ENCODE measurements at regions not wholly inside any gene's neighbourhood (a gene's known extent, or its start where the extent isn't known, plus 50 kb on each side); places are given as distances from the start of the nearest gene placed in this dataset.

- no peak for DNase-seq
Measured at GRCh38 chr22:27501191-27501936, 300.2 kb downstream of the MN1 start.

- no peak for DNase-seq
Measured at GRCh38 chr22:27502327-27502726, 299.2 kb downstream of the MN1 start.

GRCh38 chr22:27504360-27505253 is 296.9 kb downstream of the MN1 start:
- DNase-seq = no peak

GRCh38 chr22:27507111-27507611 is 294.4 kb downstream of the MN1 start:
- DNase-seq = no peak

GRCh38 chr22:27507935-27508526 is 293.5 kb downstream of the MN1 start:
- DNase-seq = no peak

GRCh38 chr22:27509132-27509920 is 292.2 kb downstream of the MN1 start:
- no peak for DNase-seq

- DNase-seq = no peak
Measured at GRCh38 chr22:27510024-27510423, 291.5 kb downstream of the MN1 start.

- no peak for DNase-seq
Measured at GRCh38 chr22:27512283-27512761, 289.2 kb downstream of the MN1 start.

- DNase-seq = no peak
Measured at GRCh38 chr22:27513021-27513420, 288.5 kb downstream of the MN1 start.

GRCh38 chr22:27514601-27515523 is 286.7 kb downstream of the MN1 start:
- no peak for DNase-seq

GRCh38 chr22:27517361-27518155 is 284.0 kb downstream of the MN1 start:
- no peak for DNase-seq

GRCh38 chr22:27518531-27519340 is 282.8 kb downstream of the MN1 start:
- no peak for DNase-seq

GRCh38 chr22:27523711-27524110 is 277.8 kb downstream of the MN1 start:
- DNase-seq = no peak

- no peak for DNase-seq
Measured at GRCh38 chr22:27525711-27526110, 275.8 kb downstream of the MN1 start.

GRCh38 chr22:27526901-27527300 is 274.7 kb downstream of the MN1 start:
- DNase-seq = no peak

- DNase-seq = no peak
Measured at GRCh38 chr22:27531782-27532530, 269.6 kb downstream of the MN1 start.

GRCh38 chr22:27533105-27533745 is 268.3 kb downstream of the MN1 start:
- no peak for DNase-seq

GRCh38 chr22:27534720-27535125 is 266.8 kb downstream of the MN1 start:
- DNase-seq = no peak

Measured in NCI-H1694 treated with DMSO at 0.1 percent for 48 hours (cell line).